WTC11 (cell line): ENCODE measurements at regions not wholly inside any gene's neighbourhood (a gene's known extent, or its start where the extent isn't known, plus 50 kb on each side); places are given as distances from the start of the nearest gene placed in this dataset.

Source experiments
- ATAC-seq: fragments of 200-7000 bp; cut with Tn5 transposase; 2 replicates; pipeline ENCODE4 v1.10.0; 2021; ENCODE audit warnings: mild to moderate bottlenecking, moderate library complexity
- CTCF ChIA-PET: fragments of 300-600 bp; sonication (Branson Sonifier 250); formaldehyde crosslinking; loops from one replicate; lab custom pipeline; 2021; ENCODE audit warnings: antibody characterized with exemption; lab: Charles Lee
- POLR2A ChIA-PET: fragments of 350-600 bp; sonication (Branson Sonifier 250); formaldehyde crosslinking; loops from one replicate; lab custom pipeline; 2021; ENCODE audit warnings: antibody characterized with exemption; lab: Charles Lee
- DNase-seq: peaks from one replicate; pipeline ENCODE4 v3.0.0; 2021; ENCODE audit warnings: low spot score
- H3K27ac Mint-ChIP-seq: 2 replicates; pipeline ENCODE4 v1.8.0; 2021; ENCODE audit warnings: mixed read lengths
- H3K27me3 Mint-ChIP-seq: 2 replicates; pipeline ENCODE4 v1.8.0; 2021; ENCODE audit warnings: low read depth, mild to moderate bottlenecking, moderate library complexity, mixed read lengths
- H3K36me3 Mint-ChIP-seq: 2 replicates; pipeline ENCODE4 v1.8.0; 2021; ENCODE audit warnings: mixed read lengths
- H3K4me1 Mint-ChIP-seq: 2 replicates; pipeline ENCODE4 v1.8.0; 2022; ENCODE audit warnings: mixed read lengths
- H3K4me3 Mint-ChIP-seq: 2 replicates; pipeline ENCODE4 v1.8.0; 2021; ENCODE audit warnings: mild to moderate bottlenecking, moderate library complexity, mixed read lengths
- H3K9me3 Mint-ChIP-seq: 2 replicates; pipeline ENCODE4 v1.8.0; 2021; ENCODE audit warnings: mixed read lengths
- ARID4B ChIP-seq: sonication (generic); formaldehyde crosslinking; IDR thresholded peaks from 2 replicates; pipeline ENCODE4 v1.8.0; 2023; ENCODE audit warnings: missing genetic modification reagents, mild to moderate bottlenecking, borderline replicate concordance
- ATF6 ChIP-seq: sonication (generic); formaldehyde crosslinking; IDR thresholded peaks from 2 replicates; pipeline ENCODE4 v1.8.1; 2023; ENCODE audit warnings: mild to moderate bottlenecking, missing genetic modification reagents
- E2F4 ChIP-seq: sonication (generic); formaldehyde crosslinking; IDR thresholded peaks from 2 replicates; pipeline ENCODE4 v1.8.1; 2022; ENCODE audit warnings: low read depth, mild to moderate bottlenecking, moderate library complexity, missing genetic modification reagents, borderline replicate concordance
- ELF4 ChIP-seq: sonication (generic); formaldehyde crosslinking; IDR thresholded peaks from 2 replicates; pipeline ENCODE4 v1.8.1; 2022; ENCODE audit warnings: low read depth, mild to moderate bottlenecking, moderate library complexity, missing genetic modification reagents
- EMX1 ChIP-seq: fragments of 250-450 bp; sonication (Bioruptor Pico); IDR thresholded peaks from 2 replicates; pipeline ENCODE4 v1.8.0; 2021; ENCODE audit warnings: mild to moderate bottlenecking
- HMGA2 ChIP-seq: fragments of 250-450 bp; sonication (Bioruptor Pico); IDR thresholded peaks from 2 replicates; pipeline ENCODE4 v1.4.0; 2021; ENCODE audit warnings: mild to moderate bottlenecking, moderate library complexity
- JAZF1 ChIP-seq: fragments of 250-450 bp; sonication (Bioruptor Pico); IDR thresholded peaks from 2 replicates; pipeline ENCODE4 v1.9.0; 2021; ENCODE audit warnings: moderate library complexity, mild to moderate bottlenecking, inconsistent platforms
- KAT7 ChIP-seq: sonication (generic); formaldehyde crosslinking; IDR thresholded peaks from 2 replicates; pipeline ENCODE4 v1.8.1; 2023; ENCODE audit warnings: missing genetic modification reagents, mild to moderate bottlenecking, borderline replicate concordance
- MXD4 ChIP-seq: fragments of 250-450 bp; sonication (Bioruptor Pico); IDR thresholded peaks from 2 replicates; pipeline ENCODE4 v1.8.0; 2021; ENCODE audit warnings: mild to moderate bottlenecking, moderate library complexity, borderline replicate concordance
- MYBL2 ChIP-seq: sonication (generic); formaldehyde crosslinking; IDR thresholded peaks from 2 replicates; pipeline ENCODE4 v1.8.1; 2023; ENCODE audit warnings: mild to moderate bottlenecking, moderate library complexity, missing genetic modification reagents
- NFYB ChIP-seq: sonication (generic); formaldehyde crosslinking; conservative IDR thresholded peaks from 2 replicates; pipeline ENCODE4 v1.8.0; 2022; ENCODE audit warnings: low read depth, missing genetic modification reagents
- OVOL2 ChIP-seq: fragments of 250-450 bp; sonication (Bioruptor Pico); IDR thresholded peaks from 2 replicates; pipeline ENCODE4 v1.9.0; 2021; ENCODE audit warnings: mild to moderate bottlenecking, borderline replicate concordance
- TEAD1 ChIP-seq: sonication (generic); formaldehyde crosslinking; IDR thresholded peaks from 2 replicates; pipeline ENCODE4 v1.8.0; 2022; ENCODE audit warnings: mild to moderate bottlenecking, missing genetic modification reagents
- TP53 ChIP-seq: sonication (generic); formaldehyde crosslinking; IDR thresholded peaks from 2 replicates; pipeline ENCODE4 v1.8.1; 2023; ENCODE audit warnings: mild to moderate bottlenecking, missing genetic modification reagents
- ZNF263 ChIP-seq: sonication (generic); formaldehyde crosslinking; IDR thresholded peaks from 2 replicates; pipeline ENCODE4 v1.8.1; 2022; ENCODE audit warnings: low read depth, mild to moderate bottlenecking, moderate library complexity, missing genetic modification reagents
- ZNF416 ChIP-seq: fragments of 250-450 bp; sonication (Bioruptor Pico); IDR thresholded peaks from 2 replicates; pipeline ENCODE4 v1.9.0; 2021; ENCODE audit warnings: mild to moderate bottlenecking, inconsistent platforms
- ZNF423 ChIP-seq: fragments of 250-450 bp; sonication (Bioruptor Pico); IDR thresholded peaks from 2 replicates; pipeline ENCODE4 v2.1.2; 2022; ENCODE audit warnings: mild to moderate bottlenecking, moderate library complexity
- ZNF425 ChIP-seq: fragments of 250-450 bp; sonication (Bioruptor Pico); conservative IDR thresholded peaks from 2 replicates; pipeline ENCODE4 v1.9.0; 2021; ENCODE audit warnings: mild to moderate bottlenecking
- ZNF512 ChIP-seq: sonication (generic); formaldehyde crosslinking; IDR thresholded peaks from 2 replicates; pipeline ENCODE4 v1.8.1; 2022; ENCODE audit warnings: missing genetic modification reagents, borderline replicate concordance
- ZNF671 ChIP-seq: fragments of 250-450 bp; sonication (Bioruptor Pico); IDR thresholded peaks from 2 replicates; pipeline ENCODE4 v1.8.0; 2021; ENCODE audit warnings: mild to moderate bottlenecking

- no peak for TF ChIP-seq ZNF425 (CRISPR knock-in tag)
- TF ChIP-seq, all 79 proteins: peak for 0
Measured at GRCh38 chr16:11445486-11445885, 100.2 kb downstream of the RMI2 start (continued).

- TF ChIP-seq ZNF263: no peak
- no peak for TF ChIP-seq NFYB (CRISPR knock-in tag)
- TF ChIP-seq EMX1 (CRISPR knock-in tag): no peak
- no peak for TF ChIP-seq TP53
- no peak for TF ChIP-seq JAZF1 (CRISPR knock-in tag)
- TF ChIP-seq ZNF416 (CRISPR knock-in tag): no peak
- no peak for TF ChIP-seq ARID4B (CRISPR knock-in tag)
- no peak for TF ChIP-seq OVOL2 (CRISPR knock-in tag)
- TF ChIP-seq TEAD1 (CRISPR knock-in tag): no peak
- no peak for TF ChIP-seq ZNF512 (CRISPR knock-in tag)
- no peak for TF ChIP-seq ATF6 (CRISPR knock-in tag)
- no peak for TF ChIP-seq E2F4 (CRISPR knock-in tag)
- no peak for TF ChIP-seq ZNF423 (CRISPR knock-in tag)
- no peak for TF ChIP-seq MYBL2
- no peak for TF ChIP-seq KAT7 (CRISPR knock-in tag)
- no peak for TF ChIP-seq ZNF671 (CRISPR knock-in tag)
- no peak for TF ChIP-seq HMGA2 (CRISPR knock-in tag)
- TF ChIP-seq MXD4: no peak
- no peak for TF ChIP-seq ELF4
- TF ChIP-seq, all 79 proteins: peak for 0
Measured at GRCh38 chr16:11446566-11447119, 101.4 kb downstream of the RMI2 start.

More at GRCh38 chr16:11446566-11447119, 101.4 kb downstream of the RMI2 start:
- Mint-ChIP-seq H3K4me3 (no peak overlapping the region), H3K27ac (no peak overlapping the region), H3K36me3 (0 out of 2 replicates have a peak, but pooled peaks cover under 1% of the 10 kb centered on the region), H3K9me3 (peaks cover 3% of the 10 kb centered on the region; the same call in 1 of the 2 replicates), H3K4me1 (no peaks in the 10 kb centered on the region), H3K27me3 (no peaks in the 10 kb centered on the region)
- no peak for DNase-seq
- ChIA-PET POLR2A (no interaction called here), CTCF (interaction anchor here (1.5 kb wide), 1 partner anchor 50 kb away, joined by 5 read pairs; no protein-coding TSS in a partner anchor)
- no peak for ATAC-seq
